ENCODE measurements at regions not wholly inside any gene's neighbourhood (a gene's known extent, or its start where the extent isn't known, plus 50 kb on each side); places are given as distances from the start of the nearest gene placed in this dataset.

- H3K4me1 ChIP-seq (ENCODE audit: control insufficient read depth, insufficient read depth, low read length), result no peaks in the 10 kb centered on the region
- no peaks in the 10 kb centered on the region for H3K9me3 ChIP-seq (ENCODE audit: control insufficient read depth, low read length)
- no peak overlapping the region for H3K4me3 ChIP-seq (ENCODE audit: low read length)
- H3K36me3 ChIP-seq (ENCODE audit: control insufficient read depth, insufficient read depth, low read length), result no peaks in the 10 kb centered on the region
- no peak overlapping the region for H3K9ac ChIP-seq (ENCODE audit: low read length)
- no peaks in the 10 kb centered on the region for H3K27me3 ChIP-seq (ENCODE audit: control insufficient read depth, insufficient read depth, low read length)
Measured at GRCh38 chr2:155852156-155852555, 480.4 kb downstream of the NR4A2 start.

- H3K9me3 ChIP-seq (ENCODE audit: control insufficient read depth, low read length), result no peaks in the 10 kb centered on the region
- no peak overlapping the region for H3K4me3 ChIP-seq (ENCODE audit: low read length)
- no peaks in the 10 kb centered on the region for H3K36me3 ChIP-seq (ENCODE audit: control insufficient read depth, insufficient read depth, low read length)
- no peak overlapping the region for H3K9ac ChIP-seq (ENCODE audit: low read length)
- H3K27me3 ChIP-seq (ENCODE audit: control insufficient read depth, insufficient read depth, low read length), result no peaks in the 10 kb centered on the region
- no peaks in the 10 kb centered on the region for H3K4me1 ChIP-seq (ENCODE audit: control insufficient read depth, insufficient read depth, low read length)
Measured at GRCh38 chr2:155846259-155846658, 486.3 kb downstream of the NR4A2 start.

GRCh38 chr2:155844461-155844860, 488.1 kb downstream of the NR4A2 start:
- no peak overlapping the region for H3K4me3 ChIP-seq (ENCODE audit: low read length)
- H3K27me3 ChIP-seq (ENCODE audit: control insufficient read depth, insufficient read depth, low read length), result no peaks in the 10 kb centered on the region
- no peaks in the 10 kb centered on the region for H3K36me3 ChIP-seq (ENCODE audit: control insufficient read depth, insufficient read depth, low read length)
- no peaks in the 10 kb centered on the region for H3K4me1 ChIP-seq (ENCODE audit: control insufficient read depth, insufficient read depth, low read length)
- H3K9me3 ChIP-seq (ENCODE audit: control insufficient read depth, low read length), result no peaks in the 10 kb centered on the region
- H3K9ac ChIP-seq (ENCODE audit: low read length), result no peak overlapping the region

GRCh38 chr2:155842103-155842502, 490.4 kb downstream of the NR4A2 start:
- H3K27me3 ChIP-seq (ENCODE audit: control insufficient read depth, insufficient read depth, low read length), result no peaks in the 10 kb centered on the region
- no peaks in the 10 kb centered on the region for H3K9me3 ChIP-seq (ENCODE audit: control insufficient read depth, low read length)
- H3K9ac ChIP-seq (ENCODE audit: low read length), result no peak overlapping the region
- H3K4me1 ChIP-seq (ENCODE audit: control insufficient read depth, insufficient read depth, low read length), result no peaks in the 10 kb centered on the region
- H3K36me3 ChIP-seq (ENCODE audit: control insufficient read depth, insufficient read depth, low read length), result no peaks in the 10 kb centered on the region
- H3K4me3 ChIP-seq (ENCODE audit: low read length), result no peak overlapping the region

GRCh38 chr2:155841442-155841841, 491.1 kb downstream of the NR4A2 start:
- H3K36me3 ChIP-seq (ENCODE audit: control insufficient read depth, insufficient read depth, low read length), result no peaks in the 10 kb centered on the region
- H3K4me1 ChIP-seq (ENCODE audit: control insufficient read depth, insufficient read depth, low read length), result no peaks in the 10 kb centered on the region
- no peaks in the 10 kb centered on the region for H3K9me3 ChIP-seq (ENCODE audit: control insufficient read depth, low read length)
- H3K4me3 ChIP-seq (ENCODE audit: low read length), result no peak overlapping the region
- no peaks in the 10 kb centered on the region for H3K27me3 ChIP-seq (ENCODE audit: control insufficient read depth, insufficient read depth, low read length)
- no peak overlapping the region for H3K9ac ChIP-seq (ENCODE audit: low read length)

- no peaks in the 10 kb centered on the region for H3K4me1 ChIP-seq (ENCODE audit: control insufficient read depth, insufficient read depth, low read length)
- no peak overlapping the region for H3K9ac ChIP-seq (ENCODE audit: low read length)
- no peaks in the 10 kb centered on the region for H3K9me3 ChIP-seq (ENCODE audit: control insufficient read depth, low read length)
- H3K36me3 ChIP-seq (ENCODE audit: control insufficient read depth, insufficient read depth, low read length), result no peaks in the 10 kb centered on the region
- no peaks in the 10 kb centered on the region for H3K27me3 ChIP-seq (ENCODE audit: control insufficient read depth, insufficient read depth, low read length)
- H3K4me3 ChIP-seq (ENCODE audit: low read length), result no peak overlapping the region
Measured at GRCh38 chr2:155840661-155841060, 491.9 kb downstream of the NR4A2 start.

- no peaks in the 10 kb centered on the region for H3K27me3 ChIP-seq (ENCODE audit: control insufficient read depth, insufficient read depth, low read length)
- H3K4me3 ChIP-seq (ENCODE audit: low read length), result no peak overlapping the region
- H3K36me3 ChIP-seq (ENCODE audit: control insufficient read depth, insufficient read depth, low read length), result no peaks in the 10 kb centered on the region
- no peaks in the 10 kb centered on the region for H3K9me3 ChIP-seq (ENCODE audit: control insufficient read depth, low read length)
- H3K9ac ChIP-seq (ENCODE audit: low read length), result no peak overlapping the region
- no peaks in the 10 kb centered on the region for H3K4me1 ChIP-seq (ENCODE audit: control insufficient read depth, insufficient read depth, low read length)
Measured at GRCh38 chr2:155839991-155840390, 492.5 kb downstream of the NR4A2 start.

- H3K36me3 ChIP-seq (ENCODE audit: control insufficient read depth, insufficient read depth, low read length), result no peaks in the 10 kb centered on the region
- no peak overlapping the region for H3K9ac ChIP-seq (ENCODE audit: low read length)
- H3K9me3 ChIP-seq (ENCODE audit: control insufficient read depth, low read length), result no peaks in the 10 kb centered on the region
- H3K27me3 ChIP-seq (ENCODE audit: control insufficient read depth, insufficient read depth, low read length), result no peaks in the 10 kb centered on the region
- no peaks in the 10 kb centered on the region for H3K4me1 ChIP-seq (ENCODE audit: control insufficient read depth, insufficient read depth, low read length)
- no peak overlapping the region for H3K4me3 ChIP-seq (ENCODE audit: low read length)
Measured at GRCh38 chr2:155839436-155839835, 493.1 kb downstream of the NR4A2 start.

- Histone ChIP-seq H3K9ac (ENCODE audit: low read length) (no peak overlapping the region), H3K4me1 (ENCODE audit: control insufficient read depth, insufficient read depth, low read length) (no peaks in the 10 kb centered on the region), H3K36me3 (ENCODE audit: control insufficient read depth, insufficient read depth, low read length) (no peaks in the 10 kb centered on the region), H3K9me3 (ENCODE audit: control insufficient read depth, low read length) (no peaks in the 10 kb centered on the region), H3K4me3 (ENCODE audit: low read length) (no peak overlapping the region), H3K27me3 (ENCODE audit: control insufficient read depth, insufficient read depth, low read length) (no peaks in the 10 kb centered on the region)
Measured at GRCh38 chr2:155836439-155836838, 496.1 kb downstream of the NR4A2 start.

- Histone ChIP-seq H3K9ac (ENCODE audit: low read length) (no peak overlapping the region), H3K36me3 (ENCODE audit: control insufficient read depth, insufficient read depth, low read length) (no peaks in the 10 kb centered on the region), H3K9me3 (ENCODE audit: control insufficient read depth, low read length) (no peaks in the 10 kb centered on the region), H3K27me3 (ENCODE audit: control insufficient read depth, insufficient read depth, low read length) (no peaks in the 10 kb centered on the region), H3K4me1 (ENCODE audit: control insufficient read depth, insufficient read depth, low read length) (peaks cover 1% of the 10 kb centered on the region), H3K4me3 (ENCODE audit: low read length) (no peak overlapping the region)
Measured at GRCh38 chr2:155830817-155831579, 501.5 kb downstream of the NR4A2 start.

- Histone ChIP-seq H3K4me3 (ENCODE audit: low read length) (no peak overlapping the region), H3K9me3 (ENCODE audit: control insufficient read depth, low read length) (no peaks in the 10 kb centered on the region), H3K4me1 (ENCODE audit: control insufficient read depth, insufficient read depth, low read length) (peaks cover 5% of the 10 kb centered on the region), H3K9ac (ENCODE audit: low read length) (no peak overlapping the region), H3K27me3 (ENCODE audit: control insufficient read depth, insufficient read depth, low read length) (no peaks in the 10 kb centered on the region), H3K36me3 (ENCODE audit: control insufficient read depth, insufficient read depth, low read length) (no peaks in the 10 kb centered on the region)
Measured at GRCh38 chr2:155830351-155830750, 502.2 kb downstream of the NR4A2 start.

- Histone ChIP-seq H3K4me3 (ENCODE audit: low read length) (no peak overlapping the region), H3K9me3 (ENCODE audit: control insufficient read depth, low read length) (no peaks in the 10 kb centered on the region), H3K36me3 (ENCODE audit: control insufficient read depth, insufficient read depth, low read length) (no peaks in the 10 kb centered on the region), H3K27me3 (ENCODE audit: control insufficient read depth, insufficient read depth, low read length) (no peaks in the 10 kb centered on the region), H3K9ac (ENCODE audit: low read length) (no peak overlapping the region), H3K4me1 (ENCODE audit: control insufficient read depth, insufficient read depth, low read length) (peaks cover 5% of the 10 kb centered on the region)
Measured at GRCh38 chr2:155825876-155826275, 506.6 kb downstream of the NR4A2 start.

GRCh38 chr2:155815851-155816250, 516.7 kb downstream of the NR4A2 start:
- H3K4me1 ChIP-seq (ENCODE audit: control insufficient read depth, insufficient read depth, low read length), result no peaks in the 10 kb centered on the region
- no peaks in the 10 kb centered on the region for H3K27me3 ChIP-seq (ENCODE audit: control insufficient read depth, insufficient read depth, low read length)
- H3K4me3 ChIP-seq (ENCODE audit: low read length), result no peak overlapping the region

More at GRCh38 chr2:155815851-155816250, 516.7 kb downstream of the NR4A2 start:
- no peak overlapping the region for H3K9ac ChIP-seq (ENCODE audit: low read length)
- no peaks in the 10 kb centered on the region for H3K9me3 ChIP-seq (ENCODE audit: control insufficient read depth, low read length)
- no peaks in the 10 kb centered on the region for H3K36me3 ChIP-seq (ENCODE audit: control insufficient read depth, insufficient read depth, low read length)
